ENCODE measurements at regions not wholly inside any gene's neighbourhood (a gene's known extent, or its start where the extent isn't known, plus 50 kb on each side); places are given as distances from the start of the nearest gene placed in this dataset.

GRCh38 chr2:138237667-138238384, 263.7 kb upstream of the SPOPL start:
- TF ChIP-seq CTCF (IDR thresholded peaks at IDR 0.05) = no peak
- TF ChIP-seq POLR2A (IDR thresholded peaks at IDR 0.05) = no peak

All from lower leg skin (tissue), 3 donors.